MM.1S (cell line): ENCODE measurements at regions not wholly inside any gene's neighbourhood (a gene's known extent, or its start where the extent isn't known, plus 50 kb on each side); places are given as distances from the start of the nearest gene placed in this dataset.

ENCODE experiments used
- DNase-seq: peaks from one replicate; pipeline ENCODE4 v3.0.0-alpha.2; 2015
- H2AFZ ChIP-seq: fragments of 300-600 bp; sonication (generic); 2 replicates; pipeline ENCODE4 v1.6.0; 2016; ENCODE audit warnings: antibody characterized with exemption, low read length
- H3F3A ChIP-seq: fragments of 300-600 bp; sonication (generic); 2 replicates; pipeline ENCODE4 v1.6.1; 2016; ENCODE audit warnings: mild to moderate bottlenecking, antibody characterized with exemption, low read length, moderate library complexity, mixed read lengths; ENCODE audit not compliant: insufficient read depth
- H3K27ac ChIP-seq: fragments of 300-600 bp; sonication (generic); 2 replicates; pipeline ENCODE4 v1.5.1; 2016; ENCODE audit warnings: mild to moderate bottlenecking, low read length
- H3K27me3 ChIP-seq: fragments of 300-600 bp; sonication (generic); replicated peaks from 2 replicates; pipeline ENCODE4 v1.6.0; 2016; ENCODE audit warnings: low read length; ENCODE audit not compliant: insufficient read depth
- H3K36me3 ChIP-seq: fragments of 300-600 bp; sonication (generic); replicated peaks from 2 replicates; pipeline ENCODE4 v1.6.1; 2016; ENCODE audit warnings: mild to moderate bottlenecking, low read length, mixed read lengths; ENCODE audit not compliant: insufficient read depth
- H3K4me1 ChIP-seq: fragments of 300-600 bp; sonication (generic); 2 replicates; pipeline ENCODE4 v1.6.1; 2016; ENCODE audit warnings: low read length, mixed read lengths
- H3K4me2 ChIP-seq: fragments of 300-600 bp; sonication (generic); 2 replicates; pipeline ENCODE4 v1.6.0; 2016; ENCODE audit warnings: low read depth, low read length
- H3K4me3 ChIP-seq: fragments of 300-600 bp; sonication (generic); 2 replicates; pipeline ENCODE4 v1.5.1; 2016; ENCODE audit warnings: low read length, mixed read lengths
- H3K79me2 ChIP-seq: fragments of 300-600 bp; sonication (generic); 2 replicates; pipeline ENCODE4 v1.6.1; 2016; ENCODE audit warnings: mixed run types, low read length, mixed read lengths
- H3K9ac ChIP-seq: fragments of 300-600 bp; sonication (generic); 2 replicates; pipeline ENCODE4 v1.6.1; 2016; ENCODE audit warnings: low read length, mixed read lengths
- H3K9me2 ChIP-seq: fragments of 300-600 bp; sonication (generic); replicated peaks from 2 replicates; pipeline ENCODE4 v1.6.1; 2016; ENCODE audit warnings: mild to moderate bottlenecking, low read length, mixed read lengths; ENCODE audit not compliant: insufficient read depth
- H3K9me3 ChIP-seq: fragments of 300-600 bp; sonication (generic); replicated peaks from 2 replicates; pipeline ENCODE4 v1.6.1; 2016; ENCODE audit warnings: mild to moderate bottlenecking, low read length, mixed read lengths; ENCODE audit not compliant: insufficient read depth
- H4K20me1 ChIP-seq: fragments of 300-600 bp; sonication (generic); 2 replicates; pipeline ENCODE4 v1.6.1; 2016; ENCODE audit warnings: mild to moderate bottlenecking, low read length, moderate library complexity, mixed read lengths; ENCODE audit not compliant: insufficient read depth
- EZH2 ChIP-seq: fragments of 300-600 bp; sonication (generic); optimal IDR thresholded peaks from 2 replicates; pipeline ENCODE3; 2017; ENCODE audit warnings: low read depth, mild to moderate bottlenecking, antibody characterized with exemption, low read length, mixed read lengths
- EZH2phosphoT487 ChIP-seq: fragments of 300-600 bp; sonication (generic); IDR thresholded peaks from 2 replicates; pipeline ENCODE4 v1.6.1; 2018; ENCODE audit warnings: antibody characterized with exemption, low read length
- TF ChIP-seq, protein P1 (sequence below): fragments of 300-600 bp; sonication (generic); IDR thresholded peaks from 2 replicates; pipeline ENCODE4 v1.5.1; 2016; ENCODE audit warnings: antibody characterized with exemption, low read length, mixed read lengths

DNA sequence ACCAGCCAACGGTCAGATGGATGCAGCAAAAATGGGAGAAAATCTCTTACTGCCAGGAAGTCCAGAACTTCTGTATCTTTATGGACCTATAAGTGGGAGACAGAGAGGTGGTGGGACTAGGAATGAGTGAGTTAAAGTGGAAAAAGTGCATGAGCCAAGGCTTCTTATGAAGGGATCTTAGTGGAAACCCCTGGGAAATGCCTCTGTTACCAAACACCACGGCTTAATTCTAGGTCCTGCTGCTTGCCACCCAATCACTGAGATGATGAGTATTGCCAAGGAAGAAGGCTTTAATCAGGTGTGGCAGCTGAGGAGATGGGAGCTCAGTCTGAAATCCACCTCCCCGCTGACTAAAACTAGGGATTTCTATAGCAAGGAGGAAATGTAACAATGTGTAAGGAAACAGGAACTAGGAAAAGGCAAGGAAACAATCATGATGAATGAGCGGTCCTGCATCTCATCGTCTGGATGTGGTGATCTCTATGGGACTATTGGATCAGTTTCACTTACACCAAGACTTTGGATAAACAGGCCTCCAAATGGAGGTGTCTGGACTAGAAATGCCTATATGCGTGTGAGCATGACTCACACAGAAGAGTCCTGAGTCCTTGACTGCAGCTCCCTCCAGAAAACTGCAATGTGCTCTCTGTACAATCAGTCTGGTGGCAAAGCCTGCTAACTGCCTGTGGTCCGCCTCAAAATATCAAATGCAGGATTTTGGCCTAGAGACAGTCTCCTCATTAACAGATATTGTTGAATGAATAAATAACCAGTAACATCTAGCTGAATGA is 98.2 kb upstream of the PRR16 start:
- Histone ChIP-seq H3K79me2 (no peaks in the 10 kb centered on the region), H3K36me3 (no peaks in the 10 kb centered on the region), H3K27me3 (no peaks in the 10 kb centered on the region), H3K27ac (no peak overlapping the region), H3K4me2 (no peak overlapping the region), H2AFZ (no peak overlapping the region), H3K4me3 (no peak overlapping the region), H3F3A (no peaks in the 10 kb centered on the region), H3K4me1 (0 out of 2 replicates have a peak, but pooled peaks cover 7% of the 10 kb centered on the region), H3K9me2 (no peaks in the 10 kb centered on the region), H3K9ac (no peak overlapping the region), H4K20me1 (no peaks in the 10 kb centered on the region), H3K9me3 (no peaks in the 10 kb centered on the region)
- TF ChIP-seq, protein P1, sequence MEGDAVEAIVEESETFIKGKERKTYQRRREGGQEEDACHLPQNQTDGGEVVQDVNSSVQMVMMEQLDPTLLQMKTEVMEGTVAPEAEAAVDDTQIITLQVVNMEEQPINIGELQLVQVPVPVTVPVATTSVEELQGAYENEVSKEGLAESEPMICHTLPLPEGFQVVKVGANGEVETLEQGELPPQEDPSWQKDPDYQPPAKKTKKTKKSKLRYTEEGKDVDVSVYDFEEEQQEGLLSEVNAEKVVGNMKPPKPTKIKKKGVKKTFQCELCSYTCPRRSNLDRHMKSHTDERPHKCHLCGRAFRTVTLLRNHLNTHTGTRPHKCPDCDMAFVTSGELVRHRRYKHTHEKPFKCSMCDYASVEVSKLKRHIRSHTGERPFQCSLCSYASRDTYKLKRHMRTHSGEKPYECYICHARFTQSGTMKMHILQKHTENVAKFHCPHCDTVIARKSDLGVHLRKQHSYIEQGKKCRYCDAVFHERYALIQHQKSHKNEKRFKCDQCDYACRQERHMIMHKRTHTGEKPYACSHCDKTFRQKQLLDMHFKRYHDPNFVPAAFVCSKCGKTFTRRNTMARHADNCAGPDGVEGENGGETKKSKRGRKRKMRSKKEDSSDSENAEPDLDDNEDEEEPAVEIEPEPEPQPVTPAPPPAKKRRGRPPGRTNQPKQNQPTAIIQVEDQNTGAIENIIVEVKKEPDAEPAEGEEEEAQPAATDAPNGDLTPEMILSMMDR, result no peak
- TF ChIP-seq EZH2 (no peak), EZH2phosphoT487 (no peak)
- DNase-seq, result no peak

DNA sequence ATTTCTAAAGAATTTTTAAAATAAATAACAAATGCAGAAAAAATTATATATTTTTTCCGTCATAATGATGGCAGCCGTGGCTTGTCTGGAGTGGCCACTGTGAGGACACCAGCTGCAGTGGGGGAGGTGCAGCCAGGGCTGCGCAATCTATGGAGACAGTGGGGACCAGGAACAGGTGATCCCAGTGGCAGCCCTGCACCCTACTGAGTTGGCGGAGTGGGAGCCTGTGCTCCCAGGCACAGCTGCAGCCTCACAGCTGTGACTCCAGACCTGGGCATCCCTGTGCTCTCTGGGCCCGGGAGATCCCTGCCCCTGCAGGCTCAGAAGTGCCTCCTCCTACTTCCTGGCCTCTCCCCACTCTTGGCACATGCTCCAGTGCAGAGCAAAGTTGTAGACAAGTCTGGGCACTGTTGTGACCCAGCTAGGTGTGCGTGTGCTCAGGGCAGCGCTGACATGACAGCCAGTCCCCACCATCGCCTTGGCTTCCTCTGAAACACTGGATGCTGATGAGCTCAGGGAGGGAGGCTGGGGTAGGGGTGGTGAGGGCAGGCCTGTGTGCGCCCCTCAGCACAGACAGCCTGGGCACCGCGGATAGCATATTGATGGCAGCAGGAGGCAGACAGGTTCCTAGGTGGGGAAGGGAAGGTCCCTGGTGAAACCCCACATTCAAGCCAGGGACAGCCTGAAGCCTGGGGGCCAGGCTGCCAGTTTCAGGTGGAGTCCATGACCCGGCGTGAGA is 96.0 kb upstream of the PRR16 start:
- Histone ChIP-seq H3K27ac (no peak overlapping the region), H3K4me3 (no peak overlapping the region), H3F3A (no peaks in the 10 kb centered on the region), H3K9ac (no peak overlapping the region), H3K9me2 (no peaks in the 10 kb centered on the region), H3K4me2 (no peak overlapping the region), H3K4me1 (0 out of 2 replicates have a peak, but pooled peaks cover 7% of the 10 kb centered on the region), H3K27me3 (no peaks in the 10 kb centered on the region), H3K79me2 (no peaks in the 10 kb centered on the region), H3K9me3 (no peaks in the 10 kb centered on the region), H3K36me3 (no peaks in the 10 kb centered on the region), H2AFZ (no peak overlapping the region), H4K20me1 (no peaks in the 10 kb centered on the region)
- no peak for DNase-seq
- TF ChIP-seq, protein P1, result no peak
- TF ChIP-seq EZH2 (no peak), EZH2phosphoT487 (no peak)

DNA sequence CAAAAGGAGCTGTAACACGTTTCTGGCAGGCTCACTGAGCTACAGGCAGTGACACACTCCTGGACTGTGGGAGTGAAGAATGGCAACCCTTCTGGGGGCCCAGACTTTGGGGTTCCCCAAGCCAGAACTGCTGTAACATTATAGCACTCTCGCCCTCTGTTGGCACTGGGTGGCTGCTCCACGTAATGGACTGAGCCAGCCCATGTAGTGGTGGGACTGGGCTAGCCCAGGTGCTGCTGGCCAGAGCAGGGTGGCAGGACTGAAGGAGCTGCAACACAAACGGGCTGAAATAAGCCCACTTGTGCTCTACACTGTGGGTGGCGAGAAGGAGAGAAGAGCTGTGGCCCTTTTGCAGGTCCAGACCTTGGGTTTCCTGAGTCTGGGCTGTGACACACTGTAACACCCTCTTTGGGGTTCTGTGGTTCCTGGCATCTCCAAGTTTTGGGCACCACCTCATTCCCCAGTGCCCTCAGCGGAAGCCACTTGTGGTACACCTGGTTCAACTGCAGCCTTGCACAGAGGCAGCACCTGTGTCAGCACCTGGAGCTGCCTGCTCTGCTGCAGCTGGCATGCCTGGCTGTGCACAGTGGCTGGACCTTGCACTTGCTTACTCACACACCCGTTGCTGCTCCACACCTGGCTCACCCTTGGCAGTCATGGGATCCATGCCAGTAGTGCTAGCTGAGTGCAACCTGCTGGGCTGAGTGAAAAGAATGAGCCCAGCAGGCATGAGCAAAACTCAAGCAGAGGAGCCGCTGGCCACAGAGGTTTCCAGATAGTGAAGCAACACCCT is 95.0 kb upstream of the PRR16 start:
- Histone ChIP-seq H3K36me3 (no peaks in the 10 kb centered on the region), H3K27ac (peak overlapping the region; percentile 54; the same call in 1 of the 2 replicates), H3K4me1 (0 out of 2 replicates have a peak, but pooled peaks cover 7% of the 10 kb centered on the region), H3K9me2 (no peaks in the 10 kb centered on the region), H3K9me3 (no peaks in the 10 kb centered on the region), H4K20me1 (no peaks in the 10 kb centered on the region), H3K79me2 (no peaks in the 10 kb centered on the region), H3F3A (no peaks in the 10 kb centered on the region), H3K9ac (no peak overlapping the region), H3K27me3 (no peaks in the 10 kb centered on the region), H3K4me2 (0 out of 2 replicates have a peak overlapping the region, but pooled peaks have one; percentile 8), H2AFZ (no peak overlapping the region), H3K4me3 (no peak overlapping the region)
- TF ChIP-seq, protein P1, result peak; percentile 29
- TF ChIP-seq EZH2, result no peak
- DNase-seq, result peak; percentile 85
